Right lobe of liver (tissue), 4 donors: ENCODE measurements at regions not wholly inside any gene's neighbourhood (a gene's known extent, or its start where the extent isn't known, plus 50 kb on each side); places are given as distances from the start of the nearest gene placed in this dataset.

Source experiments
- CTCF ChIP-seq, 4 donors: fragments of 200-600 bp in 3 of 4; fragments of 450-650 bp in 1 of 4; IDR thresholded peaks; one replicate each; pipeline versions ENCODE4 v1.5.1 to v1.8.0; 2016 to 2022; ENCODE audit warnings: antibody characterized with exemption in 4 of 4, mild to moderate bottlenecking in 2 of 4
- POLR2A ChIP-seq: fragments of 450-650 bp; IDR thresholded peaks from one replicate; pipeline ENCODE4 v1.6.1; 2017; ENCODE audit warnings: antibody characterized with exemption, mild to moderate bottlenecking
- donor health status: DM: no; HTN: no; CAD: no.
- donor health status: DM: no; HTN: no; CAD: no.
- donor health status: DM: no; HTN: yes; CAD: no.

- TF ChIP-seq CTCF (IDR thresholded peaks at IDR 0.05), result no peak
- no peak for TF ChIP-seq POLR2A
Observed at GRCh38 chr13:22936228-22936627, 244.6 kb upstream of the SGCG start.
